ENCODE measurements at regions not wholly inside any gene's neighbourhood (a gene's known extent, or its start where the extent isn't known, plus 50 kb on each side); places are given as distances from the start of the nearest gene placed in this dataset.
"Not testable (repeated sequence)": the region's sequence is repeated elsewhere in the genome, so short reads cannot be mapped to it uniquely, and the experiment has no call there.

DNA sequence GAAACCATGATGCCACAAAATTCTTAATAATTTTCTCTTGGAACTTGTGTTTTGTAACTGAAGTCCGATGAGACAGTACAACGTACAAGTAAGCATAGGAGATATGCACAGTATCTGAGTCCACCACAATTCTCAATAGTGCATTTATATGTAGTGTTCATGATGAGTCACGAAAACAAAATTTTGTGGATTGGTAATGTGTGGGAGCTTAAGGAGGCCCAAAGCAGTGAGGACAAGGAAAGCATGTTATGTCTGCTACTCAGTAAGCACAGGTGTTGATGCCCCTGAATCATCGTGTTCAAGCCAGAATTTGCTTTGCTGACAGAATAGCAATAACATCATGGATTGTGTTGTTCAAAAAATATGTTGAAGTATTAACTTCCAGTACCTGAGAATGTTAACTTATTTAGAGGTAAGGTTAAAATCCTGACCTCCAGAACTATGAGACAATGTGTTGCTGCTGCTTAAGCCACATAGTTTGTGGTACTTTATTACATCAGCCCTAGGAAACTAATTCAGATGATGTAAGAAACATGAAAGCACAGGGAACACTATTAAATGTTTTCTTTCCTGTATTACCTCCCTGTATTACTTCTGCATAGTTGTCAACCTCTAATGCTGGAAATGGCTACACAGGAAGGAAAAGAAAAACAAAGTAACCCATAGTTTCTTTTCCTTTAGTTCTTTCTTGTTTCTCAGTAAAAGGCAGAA, 201.3 kb downstream of the SLITRK6 start:
- DNase-seq: no peak

DNA sequence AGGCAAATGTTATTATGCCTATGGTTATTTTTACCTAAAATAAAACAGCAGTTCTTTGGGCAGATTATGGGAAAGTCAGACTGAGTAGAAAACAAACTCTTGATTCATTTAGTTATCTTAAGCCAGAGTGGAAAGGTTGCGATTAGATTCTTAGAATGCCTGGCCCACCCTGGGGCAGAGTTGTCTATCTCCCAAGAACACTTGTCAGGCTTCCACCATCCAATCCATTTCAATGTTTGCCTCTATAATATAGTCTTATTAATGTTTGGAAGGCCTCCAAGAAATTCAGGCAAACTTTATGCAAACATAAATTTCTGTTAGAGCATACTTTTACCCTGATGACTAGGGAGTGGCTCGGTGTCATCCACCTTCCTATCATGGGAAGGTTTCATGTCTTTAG, 207.0 kb downstream of the SLITRK6 start:
- no peak for DNase-seq

DNA sequence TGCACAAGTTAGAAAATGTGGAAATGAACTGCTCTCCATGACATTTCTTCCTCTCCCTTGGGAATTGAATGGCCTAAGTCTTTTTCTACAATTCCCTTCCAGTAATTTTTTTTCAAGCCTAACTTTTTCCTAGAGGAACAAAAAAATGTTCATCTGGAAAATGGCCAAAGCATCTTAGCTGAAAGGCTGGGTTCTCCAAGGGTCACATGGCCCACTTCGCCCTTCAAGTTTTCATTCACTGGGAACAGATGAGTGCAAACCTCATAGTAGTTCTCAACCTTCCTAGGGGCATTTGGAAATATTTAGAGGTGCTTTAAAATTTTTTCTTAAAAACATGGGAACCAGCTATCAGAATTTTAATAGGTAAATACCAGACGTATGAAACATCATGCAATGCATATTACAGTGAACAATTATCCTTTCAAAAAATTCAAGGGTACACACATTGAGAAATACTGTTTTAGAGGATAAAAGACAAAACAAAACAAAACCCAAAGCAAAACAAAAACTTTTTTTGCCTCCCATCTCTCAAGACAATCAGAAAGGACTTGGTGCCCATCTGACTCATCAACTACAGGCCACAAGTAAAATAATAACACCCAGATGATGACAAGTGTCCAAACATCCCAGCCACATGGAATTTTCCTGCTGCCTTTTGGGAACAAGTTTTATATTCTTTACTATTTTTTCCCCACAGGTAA, 208.8 kb downstream of the SLITRK6 start:
- no peak for DNase-seq

DNA sequence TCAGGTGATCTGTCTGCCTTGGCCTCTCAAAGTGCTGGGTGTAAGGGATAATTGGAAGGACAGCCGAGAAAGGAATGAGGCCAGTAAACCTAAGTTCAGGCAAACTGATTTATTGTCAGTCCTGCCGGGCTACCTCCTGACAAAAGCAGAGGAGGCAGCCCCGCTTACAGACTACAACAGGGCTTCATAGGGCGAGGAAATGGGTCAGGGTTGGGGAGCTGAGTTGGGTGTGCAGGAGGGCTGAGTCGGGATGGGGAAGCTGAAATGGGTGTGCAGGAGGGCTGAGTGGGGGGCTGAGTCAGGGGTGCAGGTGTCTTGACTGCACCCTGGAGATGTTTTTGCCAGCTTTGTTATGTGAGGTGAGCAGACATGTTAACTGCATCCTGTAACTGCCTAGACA, 210.2 kb downstream of the SLITRK6 start:
- no peak for DNase-seq

DNA sequence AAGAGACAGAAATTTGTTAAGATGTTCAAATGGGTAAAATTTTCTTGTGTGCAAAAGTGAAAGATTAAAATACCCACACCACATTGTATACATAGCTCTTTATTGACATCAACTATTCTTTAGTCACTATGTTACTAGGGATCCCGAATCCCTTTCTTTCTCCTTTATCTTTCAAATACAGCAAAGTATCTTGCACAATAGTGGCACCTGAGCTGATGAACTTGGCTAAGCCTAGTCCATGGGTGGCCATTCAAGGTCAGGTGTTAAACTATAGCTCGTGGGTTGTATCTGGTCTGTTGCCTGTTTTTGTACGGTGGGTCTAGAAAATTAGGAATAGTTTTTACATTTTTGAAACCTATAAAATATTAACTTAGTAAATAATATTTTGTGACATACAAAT, 210.9 kb downstream of the SLITRK6 start:
- DNase-seq: no peak

DNA sequence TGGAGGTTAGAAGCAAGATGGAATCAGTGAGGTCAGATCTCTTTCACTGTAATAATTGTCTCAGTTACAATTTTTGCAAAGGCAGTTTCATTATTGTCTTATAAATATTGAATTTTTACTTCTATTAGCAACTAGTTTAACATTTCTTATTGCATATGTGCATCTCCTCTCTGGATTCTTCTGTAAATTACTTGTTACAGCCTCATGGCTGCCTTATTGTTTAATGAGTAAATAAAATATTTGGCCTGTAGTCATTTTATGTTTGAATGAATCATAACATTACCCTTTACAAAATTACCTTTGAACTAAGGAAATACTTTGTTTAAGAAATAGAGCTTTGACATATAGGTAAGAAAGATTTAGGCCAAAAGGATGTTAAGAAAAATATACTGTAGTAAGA, 212.4 kb downstream of the SLITRK6 start:
- no peak for DNase-seq

DNA sequence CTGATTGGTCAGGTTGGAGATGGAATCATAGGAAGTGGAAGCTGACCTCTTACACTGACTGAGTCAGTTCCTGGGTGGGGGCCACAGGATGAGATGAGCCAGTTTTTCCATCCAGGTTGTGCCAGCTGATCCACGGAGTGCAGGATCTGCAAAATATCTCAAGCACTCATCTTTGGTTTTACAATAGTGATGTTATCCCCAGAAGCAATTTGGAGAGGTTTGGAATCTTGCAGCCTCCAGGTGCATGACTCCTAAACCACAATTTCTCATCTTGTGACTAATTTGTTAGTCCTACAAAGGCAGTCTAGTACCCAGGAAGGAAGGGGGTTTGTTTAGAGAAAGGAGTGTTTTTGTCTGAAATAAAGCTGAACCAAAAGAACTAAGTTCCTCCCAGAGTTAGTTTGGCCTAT, 212.8 kb downstream of the SLITRK6 start:
- DNase-seq: no peak

DNA sequence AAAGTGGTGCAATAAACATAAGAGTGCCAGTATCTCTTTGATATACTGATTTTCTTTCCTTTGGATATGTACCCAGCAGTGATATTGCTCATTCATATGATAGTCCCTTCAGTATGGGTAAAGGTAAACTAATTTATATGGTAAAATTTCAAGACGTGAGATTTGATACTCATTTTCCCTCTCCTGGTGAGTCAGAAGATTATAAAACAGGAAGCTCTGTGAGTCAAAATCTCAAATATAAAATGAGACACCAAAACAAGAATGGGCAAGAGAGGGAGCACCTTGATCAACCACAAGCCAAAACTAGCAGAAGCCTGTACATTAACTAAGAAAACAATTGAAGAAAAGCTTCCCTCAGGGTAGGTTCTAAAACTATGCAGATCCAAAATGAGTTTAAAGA, 216.3 kb downstream of the SLITRK6 start:
- no peak for DNase-seq

DNA sequence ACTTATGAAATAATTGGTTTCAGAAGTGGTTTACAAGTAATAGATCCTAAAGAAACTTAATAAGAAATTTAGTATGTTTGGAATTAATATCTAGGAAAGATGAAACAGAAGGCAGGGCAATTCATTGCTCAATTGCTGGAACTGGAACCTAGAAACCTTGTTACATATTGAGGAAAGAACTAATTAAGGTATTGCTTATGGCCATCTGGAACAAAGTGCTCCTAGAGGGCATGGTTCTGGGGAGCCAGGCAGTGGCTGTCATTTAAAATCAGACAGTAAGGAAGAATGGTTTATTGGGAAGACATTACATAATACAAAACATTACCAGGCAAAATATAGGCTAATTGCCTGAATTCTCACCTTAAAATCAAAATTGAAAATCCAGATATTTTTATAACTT, 224.1 kb downstream of the SLITRK6 start:
- no peak for DNase-seq

DNA sequence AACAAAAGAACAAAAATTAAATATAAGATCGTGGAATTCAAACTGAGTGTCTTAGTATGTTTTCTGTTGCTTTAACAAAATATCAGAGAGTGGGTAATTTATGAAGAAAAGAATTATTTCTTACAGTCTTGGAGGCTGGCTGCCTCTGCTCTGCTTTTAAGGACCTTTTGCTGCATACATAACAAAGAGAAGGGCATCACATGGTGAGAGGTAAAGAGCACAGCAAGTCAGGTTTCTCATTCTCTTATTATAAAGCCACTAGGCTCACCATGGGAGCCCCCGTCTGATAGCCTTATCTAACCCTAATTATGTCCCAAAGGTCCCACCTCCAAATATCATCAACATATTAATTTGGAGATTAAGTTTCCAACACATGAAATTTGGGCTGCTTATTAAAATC, 231.3 kb downstream of the SLITRK6 start:
- DNase-seq: no peak

DNA sequence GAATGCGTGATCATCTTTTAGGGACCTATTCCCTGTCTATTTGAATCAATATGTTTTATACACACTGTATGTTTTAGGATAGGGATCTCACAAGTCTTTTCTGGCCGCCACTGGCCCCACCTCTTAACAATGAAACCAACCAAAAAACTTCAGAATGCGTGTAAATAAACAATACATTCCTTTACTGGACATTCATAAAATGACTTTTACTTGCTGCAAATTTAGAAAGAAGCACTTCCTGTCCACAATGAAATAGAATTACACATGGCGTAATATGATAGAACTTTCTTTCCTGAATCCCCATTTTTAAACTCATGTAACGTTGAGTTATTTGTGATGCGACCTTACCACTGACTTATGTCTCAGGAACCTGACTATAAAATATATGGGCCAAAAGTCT, 233.6 kb downstream of the SLITRK6 start:
- no peak for DNase-seq

DNA sequence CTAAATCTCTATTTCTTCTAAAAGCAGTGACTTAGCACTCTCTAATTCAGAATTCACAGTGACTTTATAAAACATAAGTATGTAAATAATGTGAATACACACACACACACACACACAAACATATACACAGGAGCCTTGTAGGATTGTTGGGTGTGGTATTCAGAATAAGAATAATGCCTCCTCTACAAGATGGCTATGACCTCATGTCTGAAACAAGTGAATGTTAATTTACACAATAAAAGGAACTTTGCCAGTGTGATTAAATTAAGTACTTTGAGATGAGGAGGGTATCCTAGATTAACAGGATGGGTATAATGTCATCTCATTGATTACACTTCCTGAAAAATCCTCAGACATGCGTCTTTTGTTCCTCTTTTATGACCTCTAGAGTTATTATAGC, 234.6 kb downstream of the SLITRK6 start:
- no peak for DNase-seq

DNA sequence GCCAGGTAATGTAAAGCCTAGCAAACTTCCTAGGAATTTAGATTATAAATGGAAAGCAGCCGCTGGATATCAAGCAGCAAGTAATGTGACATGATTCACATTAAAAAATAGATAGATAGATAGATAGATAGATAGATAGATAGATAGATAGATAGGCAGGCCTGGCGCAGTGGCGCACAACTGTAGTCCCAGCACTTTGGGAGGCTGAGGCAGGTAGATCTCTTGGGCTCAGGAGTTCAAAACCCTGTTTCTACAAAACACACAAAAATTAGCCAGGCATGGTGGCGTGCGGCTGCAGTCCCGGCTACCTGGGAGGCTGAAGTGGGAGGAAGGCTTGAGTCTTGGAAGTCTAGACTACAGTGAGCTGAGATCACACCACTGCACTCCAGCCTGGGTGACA, 236.9 kb downstream of the SLITRK6 start:
- DNase-seq: no peak

DNA sequence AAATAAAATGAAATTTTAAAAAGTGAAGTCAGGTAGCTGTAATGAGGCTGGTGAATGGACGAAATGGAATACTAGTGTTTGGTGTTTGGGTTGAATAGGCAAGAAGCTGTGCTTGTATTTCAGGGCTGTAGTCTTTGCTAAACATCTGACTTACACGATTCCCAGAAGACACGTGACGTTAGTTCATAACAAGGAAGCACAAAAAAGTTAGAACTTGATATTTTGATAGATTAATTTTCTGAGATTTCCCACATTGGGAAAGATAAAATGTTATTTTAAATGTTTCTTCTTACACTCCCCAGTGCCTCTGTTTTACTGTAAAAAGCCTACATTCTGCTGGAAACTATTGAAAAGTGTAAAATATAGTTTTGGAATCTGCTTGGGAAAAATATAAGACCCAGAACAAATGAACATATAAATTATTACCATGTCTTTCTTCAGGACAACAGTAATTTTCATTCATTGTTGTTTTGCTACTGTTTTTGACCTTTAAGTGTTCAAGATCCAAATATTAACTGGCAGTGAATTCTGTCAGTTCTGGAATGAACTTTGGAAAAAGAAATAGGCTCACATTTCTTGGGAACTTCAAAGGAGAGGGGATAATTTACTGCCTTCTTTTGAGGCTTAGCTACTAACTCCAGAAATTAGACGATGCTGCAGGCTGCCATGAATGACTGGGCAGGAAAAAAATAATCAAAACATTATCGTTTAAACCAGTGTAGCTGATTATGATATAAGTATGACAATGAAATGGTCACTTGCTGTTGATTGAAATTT, 241.3 kb downstream of the SLITRK6 start:
- no peak for DNase-seq

DNA sequence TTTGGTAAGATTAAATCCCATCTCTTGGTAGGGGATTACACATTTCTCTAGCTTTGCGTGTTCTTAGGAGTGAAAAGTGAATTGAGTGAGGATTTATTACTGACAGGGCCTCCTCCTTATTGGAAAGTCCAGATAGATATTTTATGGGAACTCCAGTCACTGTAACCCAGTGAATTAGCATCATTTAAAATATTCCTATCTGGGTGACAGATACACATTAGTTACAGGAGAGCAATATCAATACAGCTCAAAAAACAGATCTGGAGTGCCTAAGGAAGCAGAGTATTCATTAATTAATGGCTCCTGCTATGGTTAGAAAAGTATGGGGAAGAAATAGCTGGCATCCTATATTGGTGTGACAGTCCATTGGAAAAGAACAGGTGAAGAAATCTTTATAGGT, 248.2 kb downstream of the SLITRK6 start:
- DNase-seq: no peak

DNA sequence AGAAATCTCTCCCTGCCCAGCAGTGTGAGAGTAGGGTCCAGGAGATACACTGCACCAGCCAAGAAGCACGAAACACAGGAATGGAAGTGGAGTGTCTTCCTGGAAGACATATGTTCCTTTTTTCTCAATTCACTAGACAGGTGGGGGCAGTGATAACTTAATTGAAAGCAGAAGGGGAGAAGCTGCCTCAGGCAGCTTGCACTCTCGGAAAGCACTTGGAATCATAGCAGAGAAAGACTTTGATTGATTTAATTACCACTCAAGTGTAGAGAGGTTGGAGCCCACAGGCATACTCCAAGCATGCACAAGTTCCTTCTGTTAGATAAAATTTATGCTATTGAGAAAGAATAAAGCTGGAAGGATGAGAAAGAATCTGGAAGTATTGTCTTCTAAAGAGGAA, 249.4 kb downstream of the SLITRK6 start:
- no peak for DNase-seq

DNA sequence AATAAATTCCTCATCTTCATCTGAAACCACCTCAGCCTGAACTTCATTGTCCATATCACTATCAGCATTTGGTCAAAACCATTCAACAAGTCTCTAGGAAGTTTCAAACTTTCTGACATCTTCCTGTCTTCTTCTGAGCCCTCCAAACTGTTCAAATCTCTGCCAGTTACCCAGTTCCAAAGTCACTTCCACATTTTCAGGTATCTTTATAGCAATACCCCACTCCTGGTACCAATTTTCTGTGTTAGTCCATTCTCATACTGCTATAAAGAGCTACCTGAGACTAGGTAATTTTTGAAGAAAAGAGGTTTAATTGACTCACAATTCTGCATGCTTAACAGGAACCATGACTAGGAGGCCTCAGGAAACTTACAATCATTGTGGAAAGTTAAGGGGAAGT, 250.4 kb downstream of the SLITRK6 start:
- DNase-seq: not testable (repeated sequence)

DNA sequence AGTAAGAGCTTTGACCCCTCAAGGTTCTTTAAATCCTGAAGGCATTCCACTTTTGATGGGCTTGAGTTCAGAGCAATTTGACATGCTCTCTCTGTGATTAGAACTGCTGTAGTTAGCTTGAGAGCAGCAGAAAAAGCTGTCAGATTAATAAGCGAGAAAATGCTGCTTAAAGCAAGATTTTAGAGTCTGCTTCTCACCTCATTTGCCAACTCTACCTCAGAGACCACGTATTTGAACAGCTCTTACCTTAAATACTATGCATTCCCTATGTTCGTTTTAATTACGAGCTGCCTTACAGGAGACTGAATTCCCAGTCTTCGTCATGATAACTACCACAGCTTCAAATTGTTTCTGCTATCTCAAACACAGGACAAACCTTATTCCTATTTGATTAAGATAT, 253.4 kb downstream of the SLITRK6 start:
- DNase-seq: no peak

DNA sequence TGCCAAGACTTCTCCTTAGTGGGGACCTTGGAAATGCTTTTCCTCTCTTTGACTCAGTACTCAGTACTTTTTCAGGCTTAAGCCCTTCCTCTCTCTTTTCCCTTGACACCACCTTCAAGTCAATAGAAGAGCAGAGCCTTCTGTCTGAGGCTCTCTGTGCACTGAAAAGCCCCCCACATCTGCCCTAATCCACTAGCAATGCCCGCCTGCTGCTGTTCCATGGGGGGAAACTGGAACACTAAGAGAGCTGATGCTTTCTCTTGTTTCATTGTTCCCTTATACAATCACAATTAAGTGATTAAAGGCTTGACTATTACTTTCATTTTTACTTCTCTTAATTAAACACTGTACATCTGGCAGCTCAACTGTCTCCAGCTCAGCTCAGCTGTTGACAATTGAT, 254.5 kb downstream of the SLITRK6 start:
- DNase-seq: no peak

DNA sequence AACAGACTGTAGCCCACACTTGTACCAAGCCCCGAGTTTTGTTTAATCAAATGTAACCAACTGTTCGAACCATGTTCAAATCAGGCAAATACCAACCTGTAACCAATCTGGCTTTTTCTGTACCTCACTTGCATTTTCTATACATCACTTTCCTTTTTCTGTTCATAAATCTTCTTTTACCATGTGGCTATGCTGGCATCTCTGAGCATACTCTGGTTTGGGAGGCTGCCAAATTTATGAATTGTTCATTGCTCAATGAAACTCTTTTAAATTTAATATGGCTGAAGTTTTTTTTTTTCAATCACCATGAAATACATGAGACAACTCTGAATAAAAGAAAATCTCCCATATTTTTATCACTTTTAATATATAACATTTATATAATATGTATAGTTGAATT, 256.1 kb downstream of the SLITRK6 start:
- DNase-seq: no peak

DNA sequence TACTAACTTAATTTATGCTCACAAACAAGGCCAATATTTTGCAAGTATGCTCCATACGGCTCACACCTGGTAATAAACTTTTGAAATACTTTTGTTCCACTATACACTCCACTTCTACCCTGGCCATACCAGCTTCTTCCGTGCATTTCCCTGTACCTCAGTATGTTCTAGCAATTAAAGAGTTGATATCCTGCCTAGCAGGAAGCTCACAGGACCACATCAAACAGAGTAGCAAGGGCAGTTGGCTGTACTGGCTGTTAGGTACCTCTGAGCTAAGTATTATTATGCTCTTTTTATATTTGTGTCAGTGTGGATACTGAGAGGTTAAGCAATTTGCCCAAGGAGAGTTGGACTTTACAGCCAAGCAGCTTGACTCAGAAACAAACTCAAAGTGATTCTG, 257.7 kb downstream of the SLITRK6 start:
- DNase-seq: no peak

DNA sequence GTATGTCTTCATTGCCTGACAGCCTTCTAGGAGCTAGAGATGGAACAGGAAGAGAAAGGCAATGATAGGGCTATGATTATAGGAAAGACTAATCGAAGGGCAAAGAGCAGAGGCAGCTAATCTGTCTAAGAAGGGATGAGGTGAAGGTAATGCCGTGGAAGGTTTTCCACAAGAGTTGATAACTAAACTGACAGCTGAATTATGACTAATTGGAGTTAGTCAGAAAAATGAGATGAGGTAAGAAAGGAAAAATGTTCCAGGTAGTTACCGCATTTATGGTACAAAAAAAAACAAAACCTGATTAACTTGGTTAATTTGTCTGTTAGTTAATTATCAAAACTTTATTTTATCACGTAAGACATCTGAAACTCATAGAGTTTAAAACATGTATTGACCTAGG, 260.3 kb downstream of the SLITRK6 start:
- no peak for DNase-seq

DNA sequence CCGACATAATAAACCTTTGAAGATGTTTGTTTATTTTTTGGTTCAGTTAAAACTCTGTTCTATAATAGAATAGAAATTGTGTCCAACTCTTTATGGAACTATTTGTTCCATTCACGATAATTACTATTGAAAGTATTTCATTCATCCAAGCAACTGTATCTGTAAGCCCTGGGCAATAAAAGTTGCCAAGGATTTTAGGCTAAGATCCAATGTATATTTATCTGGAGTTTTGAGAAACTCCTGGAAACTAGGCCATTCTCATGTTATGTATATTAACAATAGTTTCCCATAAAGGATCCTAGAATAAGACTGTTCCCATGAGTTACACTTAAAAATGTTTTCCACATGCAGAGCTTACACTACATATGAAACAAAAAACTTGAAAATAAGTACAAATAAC, 261.6 kb downstream of the SLITRK6 start:
- DNase-seq: no peak

DNA sequence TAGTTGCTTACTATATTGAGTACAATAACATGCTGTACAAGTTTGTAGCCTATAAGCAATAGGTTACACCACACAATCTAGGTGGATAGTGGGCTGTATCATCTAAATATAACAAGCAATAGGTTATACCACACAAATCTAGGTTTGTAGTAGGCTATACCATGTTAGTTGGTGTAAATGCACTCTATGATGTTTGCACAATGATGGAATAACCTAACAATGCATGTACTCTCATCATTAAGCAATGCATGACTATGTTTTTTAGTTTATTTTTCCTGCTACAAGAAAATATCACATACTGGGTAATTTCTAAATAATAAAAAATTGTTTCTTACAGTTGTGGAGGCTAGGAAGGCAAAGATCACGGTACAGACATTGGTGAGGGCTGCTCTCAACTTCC, 262.5 kb downstream of the SLITRK6 start:
- DNase-seq: no peak
